ENCODE measurements at regions not wholly inside any gene's neighbourhood (a gene's known extent, or its start where the extent isn't known, plus 50 kb on each side); places are given as distances from the start of the nearest gene placed in this dataset.

DNA sequence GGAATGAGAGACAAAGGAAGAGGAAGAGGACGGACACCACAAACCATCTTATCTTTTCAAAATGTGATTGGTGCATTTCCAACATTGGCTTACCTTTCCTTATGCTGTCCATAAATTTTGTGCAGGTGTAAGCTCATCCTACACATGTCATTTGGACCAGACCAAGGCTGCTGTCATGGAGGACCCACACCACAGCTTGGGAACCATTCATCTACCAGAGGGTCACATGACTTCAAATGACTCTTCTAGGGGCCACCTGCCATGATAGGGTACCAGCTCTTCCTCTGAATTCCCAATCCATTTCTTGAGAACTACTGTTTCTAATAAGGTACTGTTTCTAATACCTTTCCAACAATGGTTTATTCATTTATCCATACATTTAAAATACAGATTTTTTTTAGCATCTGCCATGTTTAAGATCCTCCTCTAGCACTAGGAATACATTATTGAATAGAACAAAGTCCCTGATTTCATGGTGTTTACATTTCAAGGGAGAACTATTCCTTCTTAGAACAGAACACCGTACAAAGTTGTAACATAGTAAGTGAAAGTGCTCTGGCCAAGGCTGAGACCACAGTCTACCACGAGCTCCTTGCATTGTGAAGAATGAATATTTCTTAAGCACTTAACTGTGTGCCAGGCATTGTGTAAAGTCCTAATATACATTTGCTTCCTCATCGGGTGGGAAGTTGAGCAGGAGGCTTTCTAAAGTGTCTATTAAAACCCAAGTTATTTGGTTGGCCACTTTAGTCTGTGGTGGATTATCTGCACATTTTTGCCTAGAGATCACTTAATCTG, 246.1 kb upstream of the FN1 start:
- DNase-seq: no peak

DNA sequence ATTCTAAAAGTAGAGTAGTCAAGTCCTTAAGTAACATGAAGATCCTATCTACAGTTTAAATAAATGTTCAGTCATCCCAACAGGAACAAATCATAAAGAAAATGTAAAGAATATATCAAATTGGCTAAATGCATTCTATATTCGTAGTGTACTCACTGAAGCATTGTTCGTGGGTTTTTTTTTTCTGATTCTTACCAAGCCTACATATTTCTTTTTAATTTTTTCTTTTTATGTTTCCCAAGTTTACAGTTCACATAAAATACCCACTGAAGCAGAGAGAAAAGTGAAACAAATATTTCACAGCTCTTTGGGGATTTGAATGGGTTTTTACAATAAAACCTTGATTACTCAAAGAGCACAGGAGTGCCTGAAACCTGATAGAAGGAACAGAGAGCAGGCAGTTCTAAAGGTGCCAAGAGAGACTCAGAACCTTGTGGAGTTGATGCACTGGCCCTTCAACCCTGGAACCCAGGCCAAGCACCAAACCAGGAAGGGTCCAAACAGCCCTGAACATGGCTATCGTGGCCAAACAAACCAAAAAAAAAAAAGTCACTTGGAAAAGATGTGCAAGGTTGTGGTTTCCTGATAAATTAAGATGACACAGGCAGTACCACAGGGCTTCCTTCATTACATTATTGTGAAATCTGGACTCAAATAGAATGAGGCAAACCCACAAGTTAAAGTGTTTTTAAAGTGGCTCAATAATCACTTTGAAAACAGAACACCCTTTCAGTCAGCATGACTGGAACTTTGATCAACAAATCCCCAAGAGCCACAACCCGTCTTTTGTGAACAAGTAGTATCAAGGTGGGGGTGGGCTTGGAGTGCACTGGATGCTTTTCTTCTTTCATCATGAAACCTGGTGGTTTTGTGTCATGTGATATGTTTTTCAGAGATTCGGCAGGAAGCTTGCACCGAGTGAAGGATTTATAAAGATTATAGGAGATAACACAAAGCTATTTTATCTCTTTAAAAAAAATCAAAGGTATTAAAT, 245.0 kb upstream of the FN1 start:
- DNase-seq: no peak

DNA sequence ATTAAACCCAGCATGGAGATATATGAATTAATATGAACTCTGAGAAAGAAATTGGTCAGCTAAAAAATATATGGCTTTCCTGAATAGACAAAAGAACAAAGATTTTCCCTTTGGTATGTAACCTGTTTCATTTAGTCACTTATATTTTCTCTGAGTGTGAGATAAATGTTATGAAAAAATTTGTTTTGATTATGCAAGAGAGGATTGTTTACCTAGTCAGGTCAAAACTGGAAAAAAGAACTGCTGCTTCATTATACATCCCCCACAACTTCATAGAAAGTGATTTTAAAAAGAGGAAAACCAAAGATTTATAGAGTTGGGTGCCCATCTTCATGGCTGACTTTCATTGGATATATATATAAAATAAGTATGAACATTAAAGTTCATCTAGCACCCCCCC, 242.2 kb upstream of the FN1 start:
- no peak for DNase-seq

DNA sequence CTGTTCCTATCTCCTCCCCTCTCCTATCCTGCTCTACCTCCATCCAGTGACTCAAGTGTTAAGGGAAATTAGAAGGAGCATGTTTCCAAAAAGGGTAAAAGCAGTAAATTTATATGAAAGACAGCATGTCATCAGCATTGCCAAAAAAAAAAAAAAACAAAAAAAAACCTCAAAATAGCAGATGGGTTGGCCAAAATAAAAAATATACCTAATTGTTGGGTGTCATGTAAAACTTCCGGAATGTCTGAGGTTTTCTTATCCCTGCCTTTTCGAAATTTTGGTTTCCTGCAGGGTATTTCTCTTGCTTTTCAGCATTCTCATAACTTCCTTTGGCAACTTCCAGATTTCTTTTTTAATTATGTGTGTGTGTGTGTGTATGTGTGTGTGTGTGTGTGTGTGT, 241.6 kb upstream of the FN1 start:
- DNase-seq: no peak

DNA sequence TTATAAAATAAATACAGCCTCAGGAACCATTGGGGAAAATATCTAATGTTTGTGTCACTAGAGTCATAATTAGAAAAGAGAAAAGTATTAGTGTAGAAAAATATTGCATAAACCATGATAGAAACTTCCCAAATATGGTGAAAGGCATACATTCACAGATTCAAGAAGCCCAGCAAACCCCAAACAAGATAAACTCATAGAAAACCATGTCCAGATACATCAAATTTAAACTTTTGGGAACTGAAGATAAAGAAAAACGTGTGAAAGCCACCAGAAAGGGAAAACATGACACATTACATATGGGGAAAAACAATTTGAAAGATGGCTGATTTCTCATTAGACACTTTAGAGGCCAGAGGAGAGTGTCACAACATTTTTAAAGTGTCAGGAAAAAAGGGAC, 236.5 kb upstream of the FN1 start:
- no peak for DNase-seq

DNA sequence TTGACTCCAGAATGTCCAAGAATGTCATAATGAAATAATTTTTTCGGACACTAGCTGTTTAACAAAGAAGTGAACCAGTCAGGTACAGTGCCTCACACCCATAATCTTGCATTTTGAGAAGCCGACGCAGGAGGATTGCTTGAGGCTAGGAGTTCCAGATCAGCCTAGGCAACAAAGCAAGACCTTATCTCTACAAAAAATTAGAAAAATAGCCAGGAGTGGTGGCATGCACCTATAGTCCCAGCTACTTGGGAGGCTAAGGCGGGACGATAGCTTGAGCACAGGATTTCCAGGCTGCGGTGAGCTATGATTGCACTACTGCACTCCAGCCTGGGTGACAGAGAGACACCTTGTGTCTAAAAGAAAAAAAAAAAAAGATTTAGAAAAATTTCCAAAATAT, 235.8 kb upstream of the FN1 start:
- DNase-seq: no peak

DNA sequence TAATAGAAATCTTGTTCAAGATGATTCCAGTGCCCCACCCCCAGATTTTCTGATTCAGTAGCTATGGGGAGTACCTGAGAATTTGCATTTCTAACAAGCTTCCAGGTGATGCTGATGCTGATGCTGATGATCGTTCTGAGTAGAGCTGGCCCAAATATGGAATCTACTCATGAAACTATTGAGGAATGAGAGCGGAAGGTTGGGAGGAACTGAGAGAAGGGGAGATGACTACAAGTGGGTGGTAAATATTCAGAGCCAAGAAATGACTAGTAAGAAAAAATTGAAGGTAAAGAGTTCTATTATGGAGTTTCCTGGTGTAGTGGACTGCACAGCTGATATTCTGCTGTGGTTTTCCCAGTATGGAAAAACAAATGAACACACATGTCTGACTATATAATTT, 235.4 kb upstream of the FN1 start:
- no peak for DNase-seq

DNA sequence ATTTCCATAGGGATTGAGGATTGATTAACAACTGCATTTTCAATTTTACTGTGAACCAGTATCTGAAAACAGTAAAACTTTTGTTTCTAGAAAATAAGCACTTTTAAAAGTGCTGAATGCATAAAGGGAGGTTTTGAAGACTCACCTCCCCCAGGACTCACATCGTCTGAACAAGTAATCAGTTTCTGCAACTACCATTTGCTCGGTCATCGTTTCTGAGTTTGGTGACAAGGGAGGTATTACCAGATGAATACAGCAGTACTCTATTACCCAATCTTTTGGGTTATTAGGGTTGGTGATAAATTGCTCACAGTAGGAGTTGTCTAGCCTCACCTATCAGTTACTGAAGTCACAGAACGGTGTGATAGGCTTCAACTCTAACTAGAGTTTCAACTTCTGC, 234.5 kb upstream of the FN1 start:
- DNase-seq: no peak

DNA sequence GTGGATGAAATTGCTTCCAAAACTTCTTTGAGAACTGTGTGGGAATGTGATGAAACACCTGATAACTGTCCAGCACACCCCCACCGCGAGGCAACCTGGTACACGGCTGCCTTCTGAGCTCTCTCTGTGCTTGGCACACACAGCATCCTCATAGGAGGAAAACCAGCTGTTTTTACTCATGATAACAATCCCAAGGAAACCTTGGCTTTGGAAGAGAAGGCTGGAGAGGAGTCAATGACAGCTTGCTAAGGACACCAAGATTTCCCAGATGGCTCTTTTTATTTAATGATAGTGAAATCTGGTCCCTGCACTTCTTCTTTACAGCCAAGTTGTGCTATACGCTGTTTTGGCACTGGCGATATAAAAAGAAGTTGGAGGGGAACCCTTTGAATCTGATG, 232.5 kb upstream of the FN1 start:
- no peak for DNase-seq

DNA sequence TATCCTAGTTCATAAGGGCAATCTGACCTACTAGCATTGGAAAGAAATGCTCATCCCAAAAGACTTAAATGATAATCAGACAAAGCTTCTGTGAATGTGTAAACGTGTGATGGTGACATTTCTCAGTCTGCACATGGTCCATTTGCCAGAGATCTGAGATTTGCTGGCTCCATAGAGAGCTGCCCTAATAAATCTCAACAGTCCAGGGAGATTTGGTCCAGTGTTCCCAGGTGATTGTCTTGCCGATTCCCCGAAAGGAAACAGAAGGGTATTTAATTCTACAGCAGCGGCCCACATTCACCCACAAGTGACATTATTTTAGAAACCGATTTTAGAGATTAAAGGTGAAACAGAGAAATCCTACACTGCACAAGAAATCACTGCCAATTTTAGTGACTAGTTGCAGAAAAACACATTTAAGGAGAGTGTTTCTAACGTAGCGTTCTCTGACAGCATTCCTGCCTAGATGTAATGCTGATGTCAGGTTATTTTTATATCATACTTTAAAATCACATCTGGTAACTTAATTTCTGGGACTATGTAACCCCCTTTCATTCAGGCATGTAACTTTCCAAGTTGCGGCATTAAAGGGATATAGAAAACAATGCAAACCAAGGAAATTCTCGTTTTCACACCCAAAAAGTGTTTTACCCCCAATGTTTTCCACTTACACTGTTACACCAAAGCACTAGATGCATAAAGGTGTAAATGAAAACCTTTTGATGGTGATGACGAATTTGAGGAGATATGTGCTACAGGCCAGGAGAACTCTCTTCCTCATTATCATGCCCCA, 231.9 kb upstream of the FN1 start:
- no peak for DNase-seq

DNA sequence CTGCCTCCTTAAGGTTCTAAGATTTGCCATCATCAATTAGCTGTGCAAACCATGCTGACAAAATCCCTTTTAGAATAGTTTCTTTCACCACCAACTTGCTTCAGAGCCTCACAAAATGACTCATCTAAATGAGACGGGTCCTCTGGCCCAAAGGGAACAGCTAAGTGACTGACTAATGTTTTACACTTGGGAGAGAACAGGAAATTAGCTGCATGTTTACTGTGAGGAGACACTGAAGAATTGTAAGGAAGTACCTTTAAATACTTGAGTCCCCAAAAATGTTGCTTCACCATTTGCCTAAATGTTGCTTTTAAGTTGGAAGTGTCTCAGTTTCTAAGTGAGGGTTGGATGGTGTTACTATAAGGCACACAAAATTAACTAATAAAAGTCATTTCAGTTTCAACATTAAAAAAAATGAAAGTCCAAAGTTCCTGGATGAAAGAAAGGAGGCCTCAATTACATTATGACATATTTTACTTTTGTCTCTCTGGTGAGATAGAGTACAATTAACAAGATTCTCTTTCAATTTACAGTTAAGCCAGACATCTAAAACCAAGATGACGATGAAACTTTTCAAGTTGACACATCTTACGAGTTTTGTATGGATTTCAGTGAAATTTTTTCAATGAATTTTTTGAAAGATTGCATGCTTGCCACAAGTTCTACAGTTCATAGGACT, 229.1 kb upstream of the FN1 start:
- no peak for DNase-seq

DNA sequence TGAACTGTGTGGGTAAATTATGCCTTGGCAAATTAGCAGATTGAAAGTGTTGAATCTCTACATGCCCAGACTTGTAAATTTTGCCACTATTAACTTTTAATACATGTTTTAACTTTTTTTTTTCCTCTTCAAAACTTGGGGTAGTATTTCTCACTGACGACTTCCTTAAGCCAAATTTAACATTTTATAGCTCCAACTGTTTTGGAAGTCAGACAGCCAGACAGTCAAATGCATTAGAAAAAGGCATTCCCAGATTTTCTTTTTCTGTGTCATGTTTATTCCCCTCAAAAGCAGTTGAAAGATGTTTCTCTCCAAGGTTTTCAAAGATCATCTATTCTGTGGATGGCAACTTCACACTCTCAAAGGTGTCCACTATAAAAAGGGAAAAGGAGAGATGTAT, 226.8 kb upstream of the FN1 start:
- no peak for DNase-seq

DNA sequence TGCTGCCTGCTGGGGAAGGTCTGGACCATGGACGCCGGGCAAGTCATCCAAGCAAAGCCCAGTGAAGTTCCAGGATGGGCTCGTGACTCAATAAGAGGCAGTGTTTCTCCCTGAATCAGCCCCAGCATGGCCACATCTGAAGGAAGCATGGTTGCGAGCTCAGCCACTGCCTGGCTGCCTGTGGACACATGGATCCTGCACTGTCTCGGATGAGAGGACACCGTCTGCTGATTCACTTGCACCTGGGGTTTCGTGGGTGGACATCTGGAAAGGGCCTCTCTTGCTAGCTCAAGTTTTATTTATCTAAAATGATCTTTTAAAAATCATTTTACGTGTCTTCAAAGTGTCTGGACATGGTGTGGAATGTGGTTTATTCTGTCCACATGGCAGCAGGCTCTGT, 224.8 kb upstream of the FN1 start:
- DNase-seq: no peak

DNA sequence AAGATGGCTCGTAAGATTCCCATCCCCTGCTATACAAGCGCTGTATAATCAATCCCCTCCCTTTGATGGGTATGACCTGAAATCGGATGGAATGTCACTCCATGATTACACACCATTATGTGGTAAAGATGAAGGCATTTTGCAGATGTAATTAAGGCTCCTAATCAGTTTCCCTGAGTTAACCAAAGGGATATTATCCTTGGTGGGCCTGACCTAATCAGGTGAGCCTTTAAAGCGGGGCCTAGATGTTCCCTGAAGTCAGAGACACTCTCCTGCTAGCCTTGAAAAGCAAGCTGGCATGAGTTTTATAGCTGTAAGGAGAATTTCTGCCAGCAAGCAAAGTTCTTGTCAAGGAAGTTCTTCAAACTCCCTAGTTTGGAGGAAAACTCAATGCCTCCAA, 223.8 kb upstream of the FN1 start:
- DNase-seq: no peak

DNA sequence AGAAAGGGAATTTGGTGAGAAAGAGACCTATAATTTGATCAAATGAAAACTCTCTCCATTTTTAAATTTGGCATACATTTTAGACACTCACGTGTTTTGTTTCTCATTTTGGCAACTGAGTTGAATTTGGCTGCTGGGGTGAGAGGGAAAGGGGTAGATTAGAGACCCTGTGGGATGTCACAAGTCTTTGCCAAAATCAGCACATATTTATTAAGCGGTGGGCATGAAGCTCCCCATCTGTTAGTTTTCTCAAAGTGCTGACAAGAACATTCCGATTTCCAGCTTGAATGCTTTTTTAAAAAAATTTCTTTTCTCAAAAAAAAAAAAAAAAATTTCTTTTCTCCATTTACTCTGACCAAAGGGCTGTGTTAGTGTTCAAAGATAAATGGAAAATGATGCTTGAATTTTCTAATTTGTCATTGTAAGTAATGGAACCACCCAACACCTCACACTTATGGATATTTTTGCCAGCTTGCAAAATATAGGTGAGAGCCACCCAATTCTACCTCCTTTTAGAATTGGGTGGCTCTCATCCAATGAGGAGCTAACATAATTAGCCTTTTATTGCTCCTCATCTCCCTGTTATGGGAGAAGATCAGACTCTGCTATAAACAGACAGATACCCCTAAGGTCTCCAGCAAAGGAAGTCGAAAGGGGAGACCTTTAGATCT, 222.9 kb upstream of the FN1 start:
- DNase-seq: no peak

DNA sequence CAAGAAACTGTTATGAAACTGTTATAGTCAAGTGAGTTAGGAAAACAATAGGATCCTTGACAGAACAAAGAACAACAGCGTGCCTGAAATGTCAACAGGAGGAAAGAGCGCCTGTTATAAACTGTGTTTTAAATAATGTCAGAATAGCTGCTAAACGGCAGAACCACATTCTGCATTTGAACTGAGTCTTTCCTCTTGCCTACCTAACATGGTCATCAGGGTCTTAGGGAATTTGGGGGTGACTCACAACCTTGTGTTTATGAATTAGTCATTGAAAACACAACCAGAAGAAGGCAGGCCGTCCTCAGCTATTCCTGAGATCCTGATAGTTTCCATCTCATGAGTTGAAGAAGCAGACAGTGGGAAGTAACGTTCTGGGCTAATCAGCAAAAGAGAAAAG, 222.0 kb upstream of the FN1 start:
- no peak for DNase-seq

DNA sequence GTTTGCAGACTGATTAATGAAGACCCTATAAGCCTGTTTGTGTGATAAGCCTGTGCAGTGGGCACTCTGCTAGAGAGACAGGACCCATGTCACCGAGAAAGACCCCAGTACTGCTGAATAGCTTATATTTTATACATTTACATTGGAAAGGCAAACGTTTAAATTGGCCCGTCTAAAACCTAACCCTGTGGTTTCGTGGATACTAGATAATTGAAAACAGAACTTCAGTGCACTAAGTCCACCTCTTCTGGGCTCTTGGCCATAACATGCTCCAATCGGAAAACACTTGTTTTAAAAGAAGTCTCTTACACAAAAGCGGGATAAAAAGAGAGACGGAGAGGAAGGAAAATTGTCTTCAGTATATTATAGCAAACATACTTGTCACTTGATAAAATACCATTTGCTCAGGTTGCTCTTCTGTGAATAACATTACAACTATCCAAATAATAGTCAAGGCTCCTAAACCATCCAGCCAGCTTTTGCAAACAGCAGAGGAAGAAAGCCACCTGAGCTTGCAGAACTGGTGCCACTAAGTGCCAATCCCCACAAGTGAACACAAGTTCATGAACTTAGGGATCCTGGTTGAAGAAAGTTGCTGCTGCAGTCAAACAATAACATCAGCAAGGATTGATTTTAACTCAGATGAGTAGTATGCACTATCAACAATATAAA, 218.4 kb upstream of the FN1 start:
- DNase-seq: no peak

DNA sequence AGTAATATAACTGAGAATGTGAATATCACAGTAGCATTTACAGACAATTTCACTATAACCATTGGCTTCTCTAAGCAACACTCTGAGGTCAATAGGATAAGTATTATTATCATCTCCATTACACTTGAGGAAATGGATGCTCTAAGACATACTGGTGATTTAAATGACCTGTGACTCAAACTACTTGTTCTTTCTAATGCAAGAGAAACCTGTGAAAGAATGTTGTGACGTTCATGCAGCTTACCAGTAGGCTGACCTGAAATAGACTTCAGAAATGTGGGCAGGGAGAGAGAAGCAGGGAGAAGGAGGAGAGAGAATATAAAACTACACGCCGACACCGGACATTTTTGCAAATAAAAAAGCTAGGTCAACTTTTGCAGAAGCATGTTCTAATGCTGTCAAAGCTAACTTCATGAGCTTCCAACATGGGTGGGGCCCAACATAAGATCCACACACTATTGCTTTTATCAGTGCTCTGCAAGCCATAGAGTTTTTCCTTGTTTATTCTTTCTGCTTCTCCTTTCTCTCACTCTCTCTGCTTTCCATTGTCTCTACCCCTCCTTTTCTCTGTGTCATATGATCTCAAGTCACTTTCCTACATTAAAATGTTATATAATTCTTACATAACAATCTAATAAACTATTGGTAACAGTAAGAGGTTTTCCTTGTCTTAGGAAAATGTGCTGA, 217.6 kb upstream of the FN1 start:
- no peak for DNase-seq

DNA sequence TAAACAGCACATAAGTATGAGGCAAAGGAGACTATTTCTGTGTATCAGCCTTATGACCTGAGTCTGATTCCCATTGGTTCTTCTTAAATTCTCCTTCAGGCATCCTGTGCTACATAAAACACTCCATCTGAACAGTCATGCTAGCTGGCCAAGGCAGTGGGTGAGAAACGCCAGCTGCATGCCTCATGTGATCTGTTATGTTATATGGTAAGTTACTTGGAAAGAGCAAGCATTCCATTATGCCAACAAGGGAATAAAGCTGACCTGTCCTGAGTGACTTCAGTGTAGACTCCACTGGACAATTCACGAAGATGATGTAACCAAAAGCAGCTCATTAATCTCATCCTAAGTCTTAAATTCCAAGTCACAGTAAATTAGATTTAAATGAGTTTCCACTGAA, 216.5 kb upstream of the FN1 start:
- DNase-seq: no peak

DNA sequence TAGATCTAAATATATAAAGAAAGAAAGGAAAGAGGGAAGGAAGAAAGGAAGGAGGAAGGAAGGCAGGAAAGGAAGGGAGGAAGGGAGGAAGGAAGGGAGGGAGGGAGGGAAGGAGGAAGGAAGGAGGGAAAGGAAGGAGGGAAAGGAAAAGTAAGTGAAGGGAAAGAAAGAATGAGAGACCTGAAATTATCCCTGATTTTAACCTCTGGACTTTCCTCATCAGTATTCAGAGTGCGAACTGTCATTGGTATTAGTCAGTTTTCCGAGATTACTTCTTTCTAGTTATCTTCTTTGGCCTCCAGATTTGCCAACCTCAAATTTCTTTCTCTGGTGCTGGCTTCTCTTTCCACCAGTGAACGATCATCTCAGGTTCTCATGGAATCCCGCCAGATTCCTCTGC, 215.5 kb upstream of the FN1 start:
- DNase-seq: no peak

All from stimulated activated naive CD4-positive, alpha-beta T cell treated with Interleukin-2 at 50 U/mL for 16 hours (primary cell).